Skin epidermis (tissue), 12 donors: ENCODE measurements at regions not wholly inside any gene's neighbourhood (a gene's known extent, or its start where the extent isn't known, plus 50 kb on each side); places are given as distances from the start of the nearest gene placed in this dataset.
A peak's percentile ranks its signal among the peaks of the same experiment; 100 is the strongest.
"Not testable (repeated sequence)": the region's sequence is repeated elsewhere in the genome, so short reads cannot be mapped to it uniquely, and the experiment has no call there.

Experiments
- H3K27ac ChIP-seq, 21 experiments: fragments of 200-600 bp; sonication (generic) in 11 of 21; one replicate each; pipeline ENCODE4 v1.5.0; 2020; ENCODE audit warnings: mild to moderate bottlenecking in 3 of 21, inconsistent platforms in 2 of 21, moderate library complexity in 2 of 21
- H3K4me3 ChIP-seq, 7 experiments: fragments of 200-600 bp; sonication (generic) in 2 of 7; one replicate each; pipeline ENCODE4 v1.5.0; 2020; ENCODE audit warnings: inconsistent platforms in 2 of 7, mild to moderate bottlenecking in 2 of 7, moderate library complexity in 1 of 7

DNA sequence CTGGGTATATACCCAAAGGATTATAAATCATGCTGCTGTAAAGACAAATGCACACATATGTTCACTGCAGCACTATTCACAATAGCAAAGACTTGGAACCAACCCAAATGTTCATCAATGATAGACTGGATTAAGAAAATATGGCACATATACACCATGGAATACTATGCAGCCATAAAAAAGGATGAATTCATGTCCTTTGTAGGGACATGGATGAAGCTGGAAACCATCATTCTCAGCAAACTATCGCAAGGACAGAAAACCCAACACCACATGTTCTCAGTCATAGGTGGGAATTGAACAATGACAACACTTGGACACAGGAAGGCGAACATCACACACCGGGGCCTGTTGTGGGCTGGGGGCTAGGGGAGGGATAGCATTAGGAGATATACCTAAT, 406.1 kb downstream of the NFIB start:
- not testable (repeated sequence) for H3K27ac ChIP-seq, H3K4me3 ChIP-seq

DNA sequence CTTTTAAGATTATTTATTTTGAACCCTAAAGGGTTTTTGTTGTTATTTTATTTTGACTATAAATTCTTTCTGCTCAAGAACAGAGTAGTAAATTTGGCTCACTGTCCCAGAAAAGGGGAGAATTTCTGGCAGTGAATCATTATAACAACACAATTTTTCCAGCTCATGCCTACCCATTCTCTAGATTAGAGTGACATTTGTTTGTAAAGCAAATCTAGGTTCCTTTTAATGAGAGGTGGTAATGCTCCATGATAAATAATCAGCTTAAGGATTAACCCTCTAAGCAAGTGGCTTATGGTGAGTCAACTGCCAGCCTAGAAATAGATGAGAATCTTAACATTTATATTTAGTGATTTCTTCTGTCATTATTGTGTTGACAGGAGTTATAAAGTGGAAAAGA, 409.2 kb downstream of the NFIB start:
- H3K4me3 ChIP-seq: no peak overlapping the region
- peak overlapping the region in 2 of 21 experiments; percentile 23 to 25 for H3K27ac ChIP-seq

DNA sequence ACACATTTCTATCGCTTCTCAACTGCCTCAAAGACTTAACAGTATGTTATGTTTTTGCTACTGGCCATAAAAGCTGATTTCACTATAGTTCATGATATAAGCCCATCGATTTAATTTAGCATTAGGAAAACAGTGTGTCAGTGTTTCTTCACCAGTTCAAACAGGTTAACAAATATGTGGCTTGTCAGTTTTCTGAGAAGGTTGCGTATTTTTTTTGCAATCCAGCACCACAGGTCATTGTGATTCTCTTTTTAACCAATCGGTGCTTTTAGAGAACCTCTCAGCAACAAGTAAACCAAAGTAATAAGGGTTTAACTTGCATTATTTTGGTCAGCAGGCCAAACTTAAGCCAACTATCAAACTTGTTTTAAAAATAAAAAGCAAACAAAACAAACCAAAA, 409.6 kb downstream of the NFIB start:
- H3K27ac ChIP-seq: peak overlapping the region in 2 of 21 experiments; percentile 23 to 25
- H3K4me3 ChIP-seq: no peak overlapping the region

DNA sequence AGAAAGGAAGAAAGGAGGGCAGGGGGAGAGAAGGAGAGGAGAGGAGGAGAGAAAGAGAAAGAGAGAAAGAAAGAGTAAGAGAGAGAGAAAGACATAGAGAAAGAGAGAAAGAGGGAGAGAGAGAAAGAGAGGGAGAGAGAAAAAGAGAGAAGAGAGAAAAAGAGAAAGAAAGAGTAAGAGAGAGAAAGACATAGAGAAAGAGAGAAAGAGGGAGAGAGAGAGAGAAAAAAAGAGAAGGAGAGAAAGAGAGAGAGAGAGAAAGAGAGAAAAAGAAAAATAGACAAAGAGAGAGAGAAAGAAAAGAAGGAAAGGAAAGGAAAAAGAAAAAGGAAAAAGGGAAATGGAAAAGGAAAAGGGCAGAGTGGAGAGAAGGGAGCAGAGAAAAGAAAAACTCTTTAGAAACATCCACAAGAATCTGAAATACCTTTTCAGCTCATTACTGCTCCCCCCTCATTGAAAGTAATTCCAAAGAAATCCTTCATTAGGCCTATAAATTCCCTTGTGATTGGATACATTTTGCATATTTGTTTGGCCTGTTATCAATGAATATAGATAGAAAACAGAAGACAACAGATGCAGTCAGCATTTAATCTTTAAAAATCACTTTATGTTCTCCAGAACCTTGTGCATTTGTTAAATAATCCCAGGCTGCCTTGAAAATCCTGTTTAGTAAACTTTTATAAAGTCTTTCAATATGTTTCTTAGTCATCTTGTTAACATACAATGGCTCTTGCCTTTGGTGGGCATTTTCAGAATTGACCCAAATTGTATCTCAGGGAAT, 411.5 kb downstream of the NFIB start:
- H3K27ac ChIP-seq: no peak overlapping the region

DNA sequence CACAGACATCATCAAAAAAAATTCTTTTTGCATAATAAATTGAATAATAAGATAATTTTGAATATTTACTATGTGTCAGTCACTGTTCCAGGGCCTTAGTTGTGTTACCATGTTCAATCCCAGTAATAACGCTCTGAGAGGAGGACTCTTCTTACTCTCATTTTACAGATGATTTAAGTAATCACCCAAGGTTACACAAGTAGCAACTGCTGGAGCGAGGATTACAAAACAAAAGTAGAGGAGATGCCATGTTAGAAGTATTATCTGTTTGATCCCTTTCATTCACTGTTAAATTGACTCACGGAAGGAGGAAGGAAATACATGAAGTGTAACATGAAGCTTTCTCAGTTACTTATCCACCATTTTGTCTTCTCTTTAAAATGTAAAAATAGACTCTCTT, 412.8 kb downstream of the NFIB start:
- Histone ChIP-seq H3K27ac (peak overlapping the region in 12 of 21 experiments; percentile 4 to 78 (median 42)), H3K4me3 (no peak overlapping the region)

More for the DNA sequence above, 411.5 kb downstream of the NFIB start:
- no peak overlapping the region for H3K4me3 ChIP-seq

DNA sequence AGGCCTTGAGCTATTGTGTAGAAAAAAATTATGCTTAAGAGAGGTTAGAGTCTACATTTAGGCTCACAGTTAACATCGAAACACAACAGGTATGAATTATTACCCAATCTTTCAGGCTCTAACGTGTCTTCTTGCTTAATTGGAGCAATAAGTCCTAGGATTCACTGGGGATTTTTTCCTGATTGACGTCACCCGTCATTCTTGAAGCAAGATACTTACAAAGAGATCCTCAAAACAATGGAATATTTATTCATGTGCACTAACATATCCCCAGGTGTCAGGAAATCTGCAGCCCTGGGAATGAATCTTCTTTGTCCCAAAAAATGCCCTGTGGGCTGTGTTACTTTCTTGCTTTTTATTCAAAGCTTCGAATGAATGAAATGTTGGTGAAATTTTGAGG, 413.5 kb downstream of the NFIB start:
- Histone ChIP-seq H3K27ac (peak overlapping the region in 14 of 21 experiments; percentile 7 to 83 (median 56)), H3K4me3 (no peak overlapping the region)

DNA sequence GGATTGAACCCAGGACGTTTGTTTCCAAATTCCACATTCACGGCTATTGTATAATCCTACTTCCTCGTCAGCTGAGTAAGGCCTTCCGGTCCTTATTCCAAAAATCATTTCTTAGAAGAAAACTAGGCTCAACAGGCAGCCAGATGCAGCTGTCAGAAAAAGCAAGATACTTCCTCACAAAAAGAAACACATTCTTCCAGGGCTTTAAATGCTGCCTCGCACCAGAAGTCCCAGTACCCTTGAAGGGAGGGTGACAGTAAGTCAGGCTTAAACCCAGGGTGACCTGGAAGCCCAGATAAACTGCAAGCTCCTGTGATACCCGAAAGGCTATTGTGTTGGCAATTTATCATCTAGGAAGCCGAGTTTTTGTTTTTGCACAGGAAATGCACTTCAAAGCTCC, 414.0 kb downstream of the NFIB start:
- Histone ChIP-seq H3K27ac (peak overlapping the region in 17 of 21 experiments; percentile 7 to 83 (median 56)), H3K4me3 (no peak overlapping the region)

DNA sequence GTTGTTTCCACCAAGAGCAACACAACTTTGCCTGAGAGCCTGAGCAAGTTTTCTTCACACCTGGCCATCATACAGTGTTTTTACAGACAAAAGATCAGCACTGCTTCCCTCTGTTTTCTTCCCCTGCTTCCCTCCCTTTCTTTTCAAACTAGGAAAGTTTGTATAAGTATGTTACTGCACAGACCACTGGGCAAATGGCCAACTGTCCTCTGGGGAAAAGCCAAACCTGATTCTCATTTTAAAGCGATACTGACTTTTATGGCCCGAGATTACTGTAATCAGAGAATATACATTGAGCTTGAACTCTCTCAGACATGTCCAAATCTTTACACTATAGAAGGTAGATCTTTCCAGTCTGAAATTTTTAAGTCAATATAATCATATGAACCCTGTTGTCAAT, 415.0 kb downstream of the NFIB start:
- H3K4me3 ChIP-seq: no peak overlapping the region

DNA sequence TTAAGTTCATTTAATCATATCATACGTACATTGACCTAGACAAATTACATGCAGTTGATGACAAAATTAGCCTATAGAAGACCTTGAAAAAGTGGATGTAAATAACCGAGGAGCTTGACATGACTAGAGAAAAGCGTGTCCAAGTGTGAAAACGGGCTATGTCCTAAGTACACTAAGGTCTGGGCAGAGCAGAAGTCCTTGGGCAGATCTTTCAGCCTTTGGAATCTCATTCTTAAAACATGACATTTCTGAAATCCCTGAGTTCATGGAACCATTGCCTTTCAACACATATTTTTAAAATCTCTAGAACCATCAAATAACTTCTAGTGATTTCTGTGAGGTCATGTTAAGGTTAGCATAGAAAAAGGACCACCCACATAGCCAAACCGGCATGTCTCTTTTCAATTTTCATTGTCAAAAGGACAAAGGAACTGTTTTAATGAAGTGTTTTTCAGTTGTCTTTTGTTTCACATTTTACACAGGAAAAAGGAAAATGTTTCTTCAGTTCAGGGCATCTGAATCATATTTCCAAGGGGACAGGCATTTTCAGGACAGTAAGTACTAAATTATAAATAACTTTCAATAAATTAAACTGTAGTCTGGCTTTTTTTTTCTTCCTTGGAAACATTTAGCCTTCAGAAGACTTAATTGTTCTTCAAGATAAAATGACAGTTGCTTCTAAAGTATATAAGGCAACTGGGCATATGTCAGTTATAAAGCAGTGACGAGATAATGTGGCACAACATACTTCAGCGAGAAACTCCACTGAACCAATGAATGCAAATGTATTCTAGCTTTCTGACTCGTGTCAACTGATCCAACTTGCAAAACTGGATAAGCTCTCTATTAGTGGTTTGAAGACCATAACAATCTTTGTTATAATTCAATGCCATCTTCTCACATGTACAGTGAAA, 416.8 kb downstream of the NFIB start:
- no peak overlapping the region for H3K4me3 ChIP-seq
- H3K27ac ChIP-seq: peak overlapping the region in 5 of 21 experiments; percentile 10 to 50 (median 22)

More for the DNA sequence above, 415.0 kb downstream of the NFIB start:
- H3K27ac ChIP-seq: peak overlapping the region in 7 of 21 experiments; percentile 3 to 83 (median 64)

DNA sequence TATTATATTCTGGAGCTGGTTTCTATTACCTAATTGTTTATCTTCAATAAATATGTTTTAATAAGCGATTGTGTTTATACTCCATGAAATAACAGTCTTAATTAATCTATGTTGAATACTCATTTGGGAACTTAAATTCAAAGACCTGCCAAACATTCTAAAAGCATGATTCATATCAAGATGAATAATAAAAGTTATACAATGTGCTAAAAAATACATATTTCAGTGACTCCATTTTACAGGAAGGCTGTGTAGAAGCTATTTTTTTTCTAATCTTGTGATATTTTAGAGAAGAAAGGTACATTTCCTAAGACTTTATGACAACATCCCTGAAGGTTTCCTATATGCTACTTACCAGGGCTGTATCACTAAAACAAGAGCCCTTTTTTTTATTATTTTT, 417.9 kb downstream of the NFIB start:
- peak overlapping the region in 2 of 21 experiments; percentile 9 to 38 for H3K27ac ChIP-seq
- H3K4me3 ChIP-seq: no peak overlapping the region

DNA sequence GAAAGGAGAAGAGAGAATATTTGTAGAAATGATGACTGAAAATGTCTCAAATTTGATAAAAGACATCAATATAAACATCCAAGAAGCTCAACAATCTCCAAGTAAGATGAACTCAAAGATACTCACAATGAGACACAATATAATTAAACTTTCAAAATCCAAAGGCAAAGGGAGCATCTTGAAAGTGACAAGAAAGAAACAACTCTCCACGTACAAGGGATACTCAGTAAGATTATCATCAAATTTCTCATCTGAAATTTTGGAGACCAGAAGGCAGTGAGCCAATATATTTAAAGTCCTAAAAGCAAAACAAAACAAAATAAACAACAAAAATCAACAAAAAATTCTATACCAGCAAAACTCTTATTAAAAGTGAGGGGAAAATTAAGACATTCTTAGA, 428.7 kb downstream of the NFIB start:
- no peak overlapping the region for H3K4me3 ChIP-seq
- H3K27ac ChIP-seq: no peak overlapping the region

DNA sequence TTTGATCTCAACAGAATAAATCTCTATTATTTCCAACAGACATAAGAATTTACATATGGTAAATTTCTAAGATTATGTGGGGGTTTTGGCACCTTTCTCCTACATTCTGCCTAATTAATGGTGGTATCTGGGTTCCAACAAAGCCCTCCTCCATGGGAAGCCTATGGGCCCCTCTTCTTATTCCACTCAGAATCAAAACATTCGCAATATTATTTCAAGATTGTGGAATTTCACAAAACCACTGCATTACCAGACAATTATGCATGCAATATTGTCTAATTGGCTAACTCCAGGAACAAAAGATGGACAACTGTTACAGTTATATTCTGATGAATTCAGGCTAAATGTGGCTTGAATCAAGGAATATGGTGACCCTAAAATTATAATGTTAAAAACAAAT, 434.0 kb downstream of the NFIB start:
- Histone ChIP-seq H3K4me3 (no peak overlapping the region), H3K27ac (no peak overlapping the region)

DNA sequence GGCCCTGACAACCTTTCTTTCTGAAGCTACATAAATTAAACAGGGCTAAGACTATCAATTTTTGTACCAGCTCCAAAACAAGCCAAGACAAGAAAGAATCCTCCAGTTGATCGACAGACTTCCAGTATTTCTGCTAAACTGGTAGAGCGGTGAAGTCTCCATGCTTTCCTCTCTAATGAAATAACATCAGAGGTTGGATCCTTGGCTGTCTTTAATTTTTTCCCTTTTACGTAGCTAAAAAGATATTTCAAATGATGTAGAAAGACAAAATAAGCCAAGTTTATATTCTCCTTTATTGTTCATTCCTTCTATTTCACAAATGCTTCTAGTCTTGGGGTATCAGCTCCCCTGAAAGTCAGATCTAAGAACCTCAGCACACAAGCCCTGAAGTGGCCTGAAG, 434.9 kb downstream of the NFIB start:
- Histone ChIP-seq H3K4me3 (no peak overlapping the region), H3K27ac (no peak overlapping the region)

DNA sequence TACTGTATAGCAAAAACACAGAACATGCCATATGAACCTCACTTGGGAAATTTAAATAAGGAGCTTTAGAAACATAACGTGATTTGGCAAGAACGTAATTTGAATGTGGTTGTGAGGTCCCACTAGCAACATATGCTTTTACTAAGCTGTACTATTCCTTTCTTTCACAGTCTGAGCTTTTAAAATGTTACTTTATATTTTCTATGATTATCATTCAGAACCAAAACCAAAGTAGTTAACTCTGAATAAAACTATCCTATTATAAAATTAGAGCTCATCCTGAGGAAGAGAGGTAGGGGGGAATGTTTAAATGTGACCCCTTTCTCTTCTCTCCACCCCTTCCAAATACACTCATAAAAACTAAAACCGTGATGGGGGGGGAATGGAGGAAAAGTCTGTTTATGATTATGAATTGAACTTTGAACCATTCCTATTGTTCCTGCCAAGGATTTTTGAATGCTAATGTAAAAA, 435.7 kb downstream of the NFIB start:
- H3K4me3 ChIP-seq: no peak overlapping the region
- no peak overlapping the region for H3K27ac ChIP-seq

DNA sequence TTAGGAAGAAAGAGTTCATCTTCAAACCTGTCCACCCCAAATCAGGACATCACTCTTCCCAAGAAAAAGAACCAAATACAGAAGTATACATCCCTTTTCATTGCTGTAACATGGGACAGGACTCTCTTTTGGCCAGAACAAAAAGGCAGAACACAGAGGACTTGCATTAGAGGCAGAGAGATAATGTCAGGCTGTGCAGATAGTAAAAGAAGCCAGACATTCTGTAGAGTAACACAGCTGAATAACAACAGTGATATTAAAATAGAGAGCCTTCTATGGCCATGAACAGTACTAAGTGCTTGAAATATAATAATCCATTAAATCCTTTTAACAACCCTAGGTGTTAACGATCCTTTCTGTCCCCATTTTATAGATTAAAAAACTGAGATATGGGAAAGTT, 437.2 kb downstream of the NFIB start:
- H3K4me3 ChIP-seq: no peak overlapping the region
- H3K27ac ChIP-seq: no peak overlapping the region

DNA sequence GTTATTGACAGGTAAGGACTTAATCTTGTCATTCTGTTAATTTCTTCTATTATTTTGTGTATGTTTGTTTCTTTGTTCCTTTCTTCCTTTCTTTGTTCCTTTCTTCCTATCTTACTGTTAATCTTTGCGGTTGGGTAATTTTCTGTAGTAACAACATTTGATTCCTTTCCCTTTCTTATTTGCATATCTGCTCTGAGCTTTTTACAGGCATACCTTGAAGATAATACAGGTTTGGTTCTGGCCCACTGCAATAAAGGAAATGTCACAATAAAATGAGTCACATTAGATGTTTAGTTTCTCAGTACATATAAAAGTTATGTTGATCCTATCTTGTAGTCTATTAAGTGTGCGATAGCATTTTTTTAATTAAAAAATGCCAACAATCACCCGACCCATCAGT, 440.7 kb downstream of the NFIB start:
- no peak overlapping the region for H3K27ac ChIP-seq
- H3K4me3 ChIP-seq: no peak overlapping the region

DNA sequence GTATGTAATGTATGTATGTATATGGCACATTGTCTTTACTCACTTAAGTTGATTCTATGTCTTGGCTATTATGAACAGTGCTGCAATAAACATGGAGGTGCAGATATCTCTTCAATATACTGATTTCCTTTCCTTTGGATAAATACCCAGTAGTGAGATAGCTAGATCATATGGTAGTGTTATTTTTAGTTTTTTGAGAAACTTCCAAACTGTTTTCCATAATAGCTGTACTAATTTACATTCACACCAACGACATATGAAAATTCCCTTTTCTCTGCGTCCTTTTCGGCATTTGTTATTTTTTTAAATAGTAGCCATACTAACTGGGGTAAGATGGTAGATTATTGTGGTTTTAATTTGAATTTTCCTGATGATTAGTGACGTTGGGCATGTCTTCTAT, 445.6 kb downstream of the NFIB start:
- H3K4me3 ChIP-seq: no peak overlapping the region
- H3K27ac ChIP-seq: no peak overlapping the region

DNA sequence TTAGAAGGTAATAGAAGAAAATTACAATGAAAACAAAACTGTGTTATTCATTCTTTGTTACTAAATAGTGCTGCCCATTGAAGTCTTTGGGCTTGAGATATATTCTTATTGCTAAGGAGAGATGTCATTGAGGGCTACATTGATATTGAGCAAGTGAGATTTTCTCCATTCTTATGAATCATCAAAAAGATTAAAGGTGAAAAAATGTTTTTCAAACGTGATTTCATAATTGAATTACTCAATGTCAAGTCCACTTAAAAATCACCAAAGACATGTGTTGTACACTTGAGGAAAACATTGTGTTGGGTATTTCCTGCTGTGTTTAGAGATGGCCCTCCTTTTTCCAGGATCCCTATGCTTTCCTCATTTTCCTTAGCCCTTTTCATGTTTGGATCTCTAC, 448.1 kb downstream of the NFIB start:
- Histone ChIP-seq H3K27ac (no peak overlapping the region), H3K4me3 (no peak overlapping the region)

DNA sequence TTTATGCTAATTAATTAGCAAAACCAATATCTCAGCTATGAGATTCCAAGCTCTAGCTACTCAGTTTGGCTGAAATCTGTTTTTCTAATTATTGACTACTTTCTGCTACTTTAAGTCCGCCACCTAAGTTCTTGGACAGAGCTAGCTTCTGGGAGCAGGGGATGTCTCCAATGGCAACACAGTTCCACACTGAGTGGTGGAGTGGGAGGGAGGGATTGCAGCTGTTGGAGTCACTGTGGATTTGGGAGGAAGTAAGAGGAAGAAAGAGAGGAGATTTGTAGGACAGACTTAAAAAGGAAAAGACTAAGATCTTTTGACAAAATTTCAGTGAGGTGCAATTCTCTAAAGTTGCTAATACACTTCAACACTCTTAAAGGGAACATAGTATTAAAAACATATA, 450.8 kb downstream of the NFIB start:
- Histone ChIP-seq H3K4me3 (no peak overlapping the region), H3K27ac (no peak overlapping the region)

DNA sequence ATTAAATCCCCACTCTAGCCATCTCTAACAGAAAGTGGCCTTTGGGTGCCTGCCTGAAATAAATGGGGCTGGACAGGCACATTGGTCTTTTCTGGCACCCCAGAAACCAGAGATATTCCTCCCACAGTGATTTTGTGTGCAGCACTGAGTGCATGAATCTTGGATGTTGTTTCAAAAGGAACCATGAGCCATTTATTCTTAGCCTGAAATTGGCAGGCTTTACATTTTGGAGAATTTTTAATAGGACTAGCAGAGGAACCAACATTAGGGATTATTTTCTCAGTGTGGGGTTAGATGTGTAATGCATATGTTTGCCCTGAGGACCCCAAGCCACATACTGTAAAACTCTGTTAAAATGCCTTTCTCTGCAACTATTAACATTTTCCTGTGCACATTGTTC, 451.3 kb downstream of the NFIB start:
- H3K4me3 ChIP-seq: no peak overlapping the region
- no peak overlapping the region for H3K27ac ChIP-seq
